Activated CD4-positive, alpha-beta T cell treated with anti-CD3 and anti-CD28 coated beads for 24 hours (primary cell): ENCODE measurements at regions not wholly inside any gene's neighbourhood (a gene's known extent, or its start where the extent isn't known, plus 50 kb on each side); places are given as distances from the start of the nearest gene placed in this dataset.

Source experiments
- DNase-seq, 2 donors: peaks; one replicate each; pipeline ENCODE4 v3.0.0-alpha.2; 2020; ENCODE audit warnings: low read depth in 2 of 2

- DNase-seq: no peak
Observed at GRCh38 chr1:36644556-36644955, 161.8 kb upstream of the CSF3R start.

GRCh38 chr1:36643371-36644270 lies 160.9 kb upstream of the CSF3R start:
- DNase-seq: no peak

- no peak for DNase-seq
Observed at GRCh38 chr1:36642802-36643201, 160.1 kb upstream of the CSF3R start.

- DNase-seq: no peak
Observed at GRCh38 chr1:36641776-36642175, 159.1 kb upstream of the CSF3R start.

GRCh38 chr1:36639461-36639860 lies 156.7 kb upstream of the CSF3R start:
- DNase-seq: no peak

GRCh38 chr1:36638268-36638667 lies 155.6 kb upstream of the CSF3R start:
- no peak for DNase-seq

- no peak for DNase-seq
Observed at GRCh38 chr1:36636206-36636605, 153.5 kb upstream of the CSF3R start.

DNA sequence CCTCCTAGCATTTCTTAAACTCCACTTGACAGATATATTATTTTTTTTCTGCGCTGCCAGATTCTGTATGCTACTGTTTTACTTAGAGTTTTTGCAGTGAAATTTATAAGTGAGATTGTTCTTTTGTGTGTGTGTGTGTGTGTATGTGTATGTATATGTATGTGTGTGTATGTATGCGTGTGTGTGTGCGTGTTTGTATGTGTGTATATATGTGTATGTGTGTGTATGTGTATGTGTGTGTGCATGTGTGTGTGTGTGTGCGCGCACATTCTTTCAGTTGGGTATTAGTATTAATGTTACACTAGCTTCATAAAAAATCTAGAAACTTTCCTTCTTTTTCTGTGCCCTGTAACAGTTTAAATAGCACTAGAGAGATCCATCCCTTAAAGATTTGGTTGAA lies 152.6 kb upstream of the CSF3R start:
- DNase-seq: no peak

- DNase-seq: no peak
Observed at GRCh38 chr1:36628804-36629203, 146.1 kb upstream of the CSF3R start.

GRCh38 chr1:36626435-36626834 lies 143.7 kb upstream of the CSF3R start:
- DNase-seq: no peak

GRCh38 chr1:36625935-36626310 lies 143.2 kb upstream of the CSF3R start:
- no peak for DNase-seq

- no peak for DNase-seq
Observed at GRCh38 chr1:36625253-36625934, 142.7 kb upstream of the CSF3R start.

DNA sequence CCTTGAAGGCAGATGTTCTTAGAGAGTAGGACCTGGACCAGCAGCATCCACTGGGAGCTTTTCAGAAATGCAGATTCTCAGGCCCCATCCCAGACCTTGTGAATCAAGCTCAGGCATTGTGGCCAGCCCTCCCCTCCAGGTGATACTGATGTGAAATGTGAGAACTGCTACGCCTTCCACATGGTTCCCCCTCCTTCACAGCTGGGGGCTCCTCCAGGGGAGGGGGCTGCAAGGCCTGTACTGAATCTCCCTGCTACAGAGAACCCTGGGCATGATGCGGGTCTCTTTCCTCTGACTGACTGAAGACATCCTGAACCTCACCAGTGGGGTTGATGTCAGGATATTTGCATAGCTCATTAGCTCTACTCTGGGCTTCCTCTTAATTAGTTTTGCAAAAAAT lies 141.8 kb upstream of the CSF3R start:
- no peak for DNase-seq

DNA sequence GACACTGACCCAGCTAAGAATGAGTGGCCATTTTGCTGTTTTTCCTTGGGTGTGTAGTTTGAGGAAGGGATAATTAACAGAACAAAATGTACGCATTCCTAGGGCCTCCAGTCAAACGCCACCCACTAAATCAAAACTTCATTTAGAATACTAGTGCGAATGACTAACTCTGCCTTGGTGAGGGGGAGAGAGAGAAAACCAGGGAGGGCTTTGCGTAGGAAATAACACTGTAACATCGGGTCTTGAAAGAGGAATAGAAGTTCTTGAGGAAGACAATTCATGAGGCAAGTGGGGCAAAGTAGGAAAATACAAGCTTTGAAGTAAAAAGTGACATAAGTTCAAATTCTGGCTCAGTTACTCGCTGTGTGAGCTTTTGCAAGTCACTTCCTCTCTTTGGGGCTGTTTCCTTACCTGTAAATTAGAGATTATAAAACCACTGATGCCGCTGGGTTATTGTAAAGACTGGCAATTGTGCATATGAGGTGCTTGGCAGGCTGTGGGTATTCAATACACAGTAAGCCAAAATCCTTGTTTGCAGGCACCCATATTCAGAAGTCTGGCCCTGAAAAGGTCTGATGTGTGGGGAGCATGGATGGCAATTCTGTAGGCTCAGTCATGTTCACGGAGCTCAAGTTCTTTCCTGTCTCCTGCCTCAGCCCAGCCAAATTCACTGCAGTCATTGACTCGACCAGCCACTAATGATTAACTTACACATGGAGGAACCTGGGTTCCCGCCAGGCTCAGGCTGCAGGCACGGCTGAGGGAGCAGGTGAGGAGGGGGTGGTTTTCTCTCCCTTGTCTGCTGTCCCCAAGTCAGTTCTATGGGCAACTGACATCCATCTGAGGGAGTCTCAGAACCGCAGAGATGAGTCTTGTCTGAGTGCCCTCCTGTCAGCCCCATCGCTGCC lies 140.3 kb upstream of the CSF3R start:
- DNase-seq: no peak

DNA sequence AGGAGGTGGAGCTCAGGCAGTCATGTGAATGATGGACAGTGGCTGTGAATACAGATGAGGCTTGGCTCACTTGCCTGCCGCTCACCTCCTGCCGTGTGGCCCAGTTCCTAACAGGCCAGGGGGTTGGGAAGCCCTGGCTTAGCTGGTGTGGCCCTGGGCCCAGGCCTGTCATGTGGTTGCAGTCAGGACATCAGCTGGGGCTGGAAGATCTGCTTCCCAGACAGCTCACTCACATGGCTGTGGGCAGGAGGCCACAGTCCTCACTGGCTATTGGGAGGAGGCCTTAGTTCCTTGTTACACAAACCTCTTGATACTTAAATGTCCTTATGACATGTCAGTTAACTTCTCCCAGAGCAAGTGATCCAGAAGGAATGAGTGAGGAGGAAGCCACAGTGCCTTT lies 138.8 kb upstream of the CSF3R start:
- no peak for DNase-seq

- no peak for DNase-seq
Observed at GRCh38 chr1:36620142-36620541, 137.4 kb upstream of the CSF3R start.

- DNase-seq: no peak
Observed at GRCh38 chr1:36614991-36615390, 132.3 kb upstream of the CSF3R start.

DNA sequence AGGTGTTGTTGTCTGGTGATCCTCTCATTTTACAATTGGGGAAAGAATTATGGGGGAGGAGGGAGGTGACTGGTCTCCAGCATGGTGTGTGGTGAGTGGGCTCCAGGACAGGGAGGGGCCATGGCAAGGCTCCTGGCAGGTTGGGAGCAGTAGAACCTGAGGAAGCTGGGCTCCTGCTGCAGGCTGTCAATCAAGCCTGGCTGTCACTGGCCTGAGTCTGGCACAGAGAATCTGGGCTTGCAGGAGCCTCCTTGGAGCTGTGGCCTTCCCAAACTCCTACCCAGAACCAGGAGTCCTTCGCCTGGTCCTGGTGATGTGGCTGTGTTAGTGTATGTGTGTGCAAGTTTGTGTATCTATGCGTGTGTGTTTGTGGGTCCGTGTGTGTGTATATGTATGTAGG lies 131.9 kb upstream of the CSF3R start:
- DNase-seq: no peak

DNA sequence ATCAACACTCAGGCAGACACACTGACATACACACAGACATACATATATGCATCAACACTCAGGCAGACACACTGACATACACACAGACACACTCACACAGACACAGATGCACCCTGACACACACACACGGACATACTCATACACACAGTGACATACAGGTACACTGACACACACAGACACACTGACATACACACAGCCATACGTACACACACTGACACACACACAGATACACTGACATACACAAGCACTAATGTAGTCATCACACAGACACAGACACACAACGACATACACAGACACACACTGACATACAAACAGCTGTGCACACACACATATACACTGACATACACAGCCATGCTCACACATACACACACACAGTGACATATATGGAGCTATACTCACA lies 131.0 kb upstream of the CSF3R start:
- no peak for DNase-seq

DNA sequence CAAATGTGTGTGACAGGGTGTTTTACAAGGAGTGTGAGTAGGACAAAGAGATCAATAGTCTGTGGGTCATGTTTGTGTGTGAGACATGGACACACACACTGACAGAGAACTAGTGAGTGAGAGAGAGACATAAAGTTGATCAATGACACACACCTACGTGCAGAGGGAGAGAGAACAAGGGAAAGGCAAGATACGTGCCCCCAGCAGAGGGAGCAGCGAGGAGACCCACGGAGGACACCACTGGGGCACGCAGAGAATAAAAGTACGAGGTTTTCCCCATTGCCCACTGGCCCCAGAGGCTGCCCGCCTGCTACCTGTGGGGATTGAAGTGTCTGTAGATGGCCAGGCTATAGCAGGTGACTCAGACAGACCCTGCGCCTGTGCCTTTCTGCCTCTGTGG lies 130.2 kb upstream of the CSF3R start:
- DNase-seq: no peak

DNA sequence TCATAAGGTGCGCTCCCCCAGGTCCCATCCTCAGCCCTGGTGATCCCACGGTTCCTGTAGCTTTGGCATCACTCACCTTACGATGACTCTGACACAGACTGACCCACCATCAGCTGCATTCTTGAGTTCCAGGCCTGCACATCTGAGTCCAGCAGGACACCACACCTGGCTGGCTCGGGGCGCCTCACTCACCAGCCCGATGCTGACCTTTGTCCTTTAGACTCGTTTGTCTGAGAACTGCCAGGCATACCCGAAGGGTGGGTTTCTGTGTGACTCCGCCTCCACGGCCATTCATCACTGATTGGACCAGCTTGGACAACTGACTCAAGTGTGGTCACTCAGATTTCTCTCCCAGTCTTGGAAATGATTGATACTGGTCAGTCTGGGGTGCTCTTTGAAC lies 129.4 kb upstream of the CSF3R start:
- DNase-seq: no peak
